Spleen (tissue), 7 donors: ENCODE measurements at regions not wholly inside any gene's neighbourhood (a gene's known extent, or its start where the extent isn't known, plus 50 kb on each side); places are given as distances from the start of the nearest gene placed in this dataset.

ENCODE experiments used
- POLR2AphosphoS5 ChIP-seq, 3 donors: sonication (generic); formaldehyde crosslinking; IDR thresholded peaks; one replicate each; pipeline ENCODE4 v1.5.1; 2017; ENCODE audit warnings: antibody characterized with exemption in 3 of 3
- TF ChIP-seq, protein P1 (sequence below), 11 experiments: fragments of 200-600 bp in 7 of 11; fragments of 450-650 bp in 4 of 11; sonication (generic) in 4 of 11; IDR thresholded peaks in 8 of 11; conservative IDR thresholded peaks in 3 of 11; 1 replicate in 7 of 11; 2 replicates in 4 of 11; pipeline versions ENCODE4 v1.4.0 to v1.8.0; 2016 to 2021; ENCODE audit warnings: antibody characterized with exemption in 11 of 11, inconsistent platforms in 4 of 11, mild to moderate bottlenecking in 1 of 11
- donor health status: DM: no; HTN: no; CAD: no; lungs with moderate emphysema.
- donor health status: DM: no; HTN: no; CAD: no.
- donor health status: DM: no; HTN: no; CAD: no.

GRCh38 chr5:74413403-74414048, 227.0 kb downstream of the ENC1 start:
- TF ChIP-seq, protein P1, sequence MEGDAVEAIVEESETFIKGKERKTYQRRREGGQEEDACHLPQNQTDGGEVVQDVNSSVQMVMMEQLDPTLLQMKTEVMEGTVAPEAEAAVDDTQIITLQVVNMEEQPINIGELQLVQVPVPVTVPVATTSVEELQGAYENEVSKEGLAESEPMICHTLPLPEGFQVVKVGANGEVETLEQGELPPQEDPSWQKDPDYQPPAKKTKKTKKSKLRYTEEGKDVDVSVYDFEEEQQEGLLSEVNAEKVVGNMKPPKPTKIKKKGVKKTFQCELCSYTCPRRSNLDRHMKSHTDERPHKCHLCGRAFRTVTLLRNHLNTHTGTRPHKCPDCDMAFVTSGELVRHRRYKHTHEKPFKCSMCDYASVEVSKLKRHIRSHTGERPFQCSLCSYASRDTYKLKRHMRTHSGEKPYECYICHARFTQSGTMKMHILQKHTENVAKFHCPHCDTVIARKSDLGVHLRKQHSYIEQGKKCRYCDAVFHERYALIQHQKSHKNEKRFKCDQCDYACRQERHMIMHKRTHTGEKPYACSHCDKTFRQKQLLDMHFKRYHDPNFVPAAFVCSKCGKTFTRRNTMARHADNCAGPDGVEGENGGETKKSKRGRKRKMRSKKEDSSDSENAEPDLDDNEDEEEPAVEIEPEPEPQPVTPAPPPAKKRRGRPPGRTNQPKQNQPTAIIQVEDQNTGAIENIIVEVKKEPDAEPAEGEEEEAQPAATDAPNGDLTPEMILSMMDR (IDR thresholded peaks at IDR 0.05 in 8 of 11, conservative IDR thresholded peaks at IDR 0.05 in 3 of 11): no peak
- TF ChIP-seq POLR2AphosphoS5 (IDR thresholded peaks at IDR 0.05): no peak
